Prostate gland (tissue), 2 donors: ENCODE measurements at regions not wholly inside any gene's neighbourhood (a gene's known extent, or its start where the extent isn't known, plus 50 kb on each side); places are given as distances from the start of the nearest gene placed in this dataset.

Source experiments
- CTCF ChIP-seq, 4 experiments: fragments of 200-600 bp in 2 of 4; fragments of 450-650 bp in 2 of 4; sonication (generic) in 2 of 4; IDR thresholded peaks; 1 replicate in 3 of 4; 2 replicates in 1 of 4; pipeline ENCODE4 v1.5.1; 2016 to 2019; ENCODE audit warnings: antibody characterized with exemption in 4 of 4, mild to moderate bottlenecking in 2 of 4, moderate library complexity in 2 of 4
- POLR2A ChIP-seq: fragments of 450-650 bp; IDR thresholded peaks from one replicate; pipeline ENCODE4 v1.6.1; 2016; ENCODE audit warnings: antibody characterized with exemption, mild to moderate bottlenecking

- TF ChIP-seq CTCF (IDR thresholded peaks at IDR 0.05) (no peak), POLR2A (no peak)
These were observed 324.4 kb downstream of the PRELID2 start for GRCh38 chr5:145510769-145511168.
